GM19438 (cell line): ENCODE measurements at regions not wholly inside any gene's neighbourhood (a gene's known extent, or its start where the extent isn't known, plus 50 kb on each side); places are given as distances from the start of the nearest gene placed in this dataset.
"Not testable (repeated sequence)": the region's sequence is repeated elsewhere in the genome, so short reads cannot be mapped to it uniquely, and the experiment has no call there.

Experiments
- ATAC-seq: cut with Tn5 transposase; IDR thresholded peaks from one replicate; pipeline ENCODE4 v1.9.1; 2021; ENCODE audit warnings: low read depth; ENCODE audit not compliant: unreplicated experiment

DNA sequence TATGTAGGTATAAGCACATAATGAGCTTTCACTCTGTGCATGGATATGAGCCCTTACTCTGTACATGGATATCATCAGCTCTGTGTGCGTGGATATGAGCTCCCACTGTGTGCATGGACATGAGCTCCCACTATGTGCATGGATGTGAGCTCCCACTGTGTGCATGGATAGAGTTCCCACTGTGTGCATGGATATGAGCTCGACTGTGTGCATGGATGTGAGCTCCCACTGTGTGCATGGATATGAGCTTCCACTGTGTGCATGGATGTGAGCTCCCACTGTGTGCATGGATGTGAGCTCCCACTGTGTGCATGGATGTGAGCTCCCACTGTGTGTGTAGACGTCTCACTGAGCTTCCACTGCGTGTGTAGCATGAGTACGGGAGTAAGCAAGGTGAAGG is 149.3 kb upstream of the ALKAL2 start:
- ATAC-seq: no peak

DNA sequence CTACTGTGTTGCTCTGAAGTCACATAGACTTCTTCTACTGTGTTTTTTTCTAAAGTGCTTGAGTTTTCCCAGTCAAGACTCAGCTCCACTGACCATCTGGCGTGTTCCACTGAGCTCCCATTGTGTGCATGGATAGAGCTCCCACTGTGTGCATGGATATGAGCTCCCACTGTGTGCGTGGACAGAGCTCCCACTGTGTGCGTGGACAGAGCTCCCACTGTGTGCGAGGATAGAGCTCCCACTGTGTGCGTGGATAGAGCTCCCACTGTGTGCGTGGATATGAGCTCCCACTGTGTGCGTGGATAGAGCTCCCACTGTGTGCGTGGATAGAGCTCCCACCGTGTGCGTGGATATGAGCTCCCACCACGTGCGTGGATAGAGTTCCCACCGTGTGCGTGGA is 148.3 kb upstream of the ALKAL2 start:
- ATAC-seq: no peak

GRCh38 chr2:434625-435024 is 146.7 kb upstream of the ALKAL2 start:
- ATAC-seq: no peak

DNA sequence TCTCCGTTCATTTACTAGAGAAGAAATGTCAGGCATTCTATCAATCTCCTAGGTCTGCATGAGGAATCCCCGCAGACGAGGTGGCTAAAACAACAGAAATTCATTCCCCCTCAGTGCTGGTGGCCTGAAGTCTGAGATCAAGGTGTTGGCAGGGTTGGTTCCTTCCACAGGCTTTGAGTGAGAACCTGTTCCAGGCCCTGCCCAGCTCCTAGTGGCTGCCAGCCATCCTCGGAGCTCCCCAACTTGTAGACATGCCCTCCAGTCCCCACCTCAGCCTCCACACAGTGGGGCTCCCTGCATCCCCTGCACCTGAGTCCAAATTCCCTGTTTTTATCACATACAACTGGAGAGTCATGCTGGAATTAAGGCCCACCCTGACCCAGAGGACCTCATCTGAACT is 145.3 kb upstream of the ALKAL2 start:
- ATAC-seq: no peak

DNA sequence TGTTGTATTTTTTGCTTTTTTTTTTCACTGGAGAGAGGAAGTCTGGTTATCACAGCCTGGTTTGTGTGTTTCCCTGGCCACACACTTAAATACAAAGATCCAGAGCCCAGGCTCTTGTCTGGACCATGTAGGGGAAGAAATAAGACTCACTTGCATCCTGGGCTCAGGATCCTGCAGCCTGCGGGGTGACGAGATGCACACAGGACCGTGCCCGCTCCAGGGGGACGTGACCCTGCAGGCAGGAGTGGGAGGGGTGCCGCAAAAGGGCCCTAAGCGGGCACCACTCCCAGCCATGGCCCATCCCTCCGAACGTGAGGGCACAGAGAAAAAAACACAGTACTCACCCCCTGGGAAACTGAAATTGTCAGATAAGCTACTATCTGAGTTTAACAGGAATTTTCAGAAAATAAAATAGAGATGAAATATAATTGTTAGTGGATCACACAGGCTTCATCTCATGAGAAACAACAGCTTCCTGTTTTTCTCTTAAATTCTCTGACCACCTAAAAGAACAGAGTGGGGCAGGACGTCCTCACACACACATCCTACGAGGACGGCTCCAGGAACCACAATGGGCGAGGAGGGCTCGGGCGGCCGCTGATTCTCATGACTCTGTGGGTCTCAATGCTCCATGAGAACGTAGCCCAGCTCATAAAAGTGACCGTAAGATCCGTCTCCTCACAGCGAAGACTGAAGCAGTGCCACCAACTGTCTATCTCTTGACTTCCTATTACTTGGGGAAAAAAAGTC is 142.6 kb upstream of the ALKAL2 start:
- ATAC-seq: no peak

DNA sequence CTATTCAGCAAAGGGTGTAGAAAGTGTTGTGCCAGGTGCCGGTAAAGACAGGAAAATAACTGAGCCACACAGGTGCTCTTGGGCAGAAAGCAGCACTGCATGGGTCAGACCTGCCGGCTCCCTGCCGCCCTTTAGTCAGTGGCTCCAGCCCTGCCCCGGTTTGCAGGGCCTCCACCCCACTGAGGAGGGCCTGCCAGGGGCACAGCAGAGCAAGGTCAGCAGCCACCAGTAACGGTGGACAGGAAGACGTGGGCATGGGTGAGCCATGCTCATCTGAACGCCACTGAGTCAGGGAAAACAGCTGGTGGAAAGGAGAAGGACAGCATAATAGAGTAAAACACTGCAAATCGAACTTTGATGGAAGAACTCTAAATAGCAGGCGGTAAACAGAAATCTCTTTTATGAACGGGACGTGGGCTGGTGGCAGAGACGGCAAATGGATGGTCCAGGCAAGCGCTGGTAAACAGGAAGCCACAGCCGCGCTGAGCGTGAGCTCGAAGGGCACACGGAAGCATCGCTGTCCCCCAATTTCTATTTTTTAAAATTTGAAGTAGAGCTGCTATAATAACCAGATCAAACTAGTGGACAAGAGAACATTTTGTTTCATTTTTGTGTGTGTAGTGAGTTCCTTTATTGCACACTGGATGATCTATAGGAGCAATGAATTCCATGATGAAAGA is 141.8 kb upstream of the ALKAL2 start:
- no peak for ATAC-seq

DNA sequence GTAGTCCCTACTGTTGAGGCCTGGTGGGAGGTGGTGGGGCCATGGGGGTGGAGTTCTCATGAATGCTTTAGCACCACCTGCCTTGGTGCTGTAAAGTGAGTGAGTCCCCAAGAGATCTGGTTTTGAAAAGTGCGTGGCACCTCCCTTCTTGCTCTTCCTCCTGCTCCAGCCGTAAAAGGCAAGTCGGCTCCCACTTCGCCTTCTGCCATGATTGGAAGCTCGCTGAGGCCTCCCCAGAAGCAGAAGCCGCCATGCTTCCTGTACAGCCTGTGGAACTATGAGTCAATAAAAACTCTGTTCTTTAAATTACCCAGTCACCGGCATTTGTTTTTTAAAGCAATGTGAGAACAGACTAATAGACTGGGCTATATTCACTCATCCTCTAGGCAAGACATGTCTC is 141.3 kb upstream of the ALKAL2 start:
- ATAC-seq: no peak

GRCh38 chr2:428591-428990 is 140.7 kb upstream of the ALKAL2 start:
- ATAC-seq: no peak

GRCh38 chr2:426696-427095 is 138.8 kb upstream of the ALKAL2 start:
- ATAC-seq: not testable (repeated sequence)

DNA sequence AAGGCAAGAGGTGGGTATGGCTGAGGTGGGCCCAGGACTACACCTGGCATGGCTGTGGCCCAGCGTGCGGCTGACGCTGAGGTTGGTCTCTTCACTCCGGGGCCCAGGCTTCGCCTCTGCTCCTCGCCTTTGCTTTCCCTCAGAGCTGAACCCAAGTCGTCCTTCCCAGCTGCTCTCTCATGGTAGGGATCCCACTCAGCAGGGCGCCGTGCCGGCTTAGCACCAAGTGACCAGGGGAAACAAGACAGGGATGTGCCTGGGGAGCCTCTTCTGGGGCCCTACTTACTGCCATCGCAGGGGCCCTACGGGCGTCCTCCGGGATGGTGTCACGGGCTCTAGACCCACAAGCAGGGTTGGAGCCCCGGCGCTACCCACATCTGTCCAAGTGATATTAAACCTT is 138.1 kb upstream of the ALKAL2 start:
- no peak for ATAC-seq

- no peak for ATAC-seq
Observed at GRCh38 chr2:425243-425642, 137.4 kb upstream of the ALKAL2 start.

DNA sequence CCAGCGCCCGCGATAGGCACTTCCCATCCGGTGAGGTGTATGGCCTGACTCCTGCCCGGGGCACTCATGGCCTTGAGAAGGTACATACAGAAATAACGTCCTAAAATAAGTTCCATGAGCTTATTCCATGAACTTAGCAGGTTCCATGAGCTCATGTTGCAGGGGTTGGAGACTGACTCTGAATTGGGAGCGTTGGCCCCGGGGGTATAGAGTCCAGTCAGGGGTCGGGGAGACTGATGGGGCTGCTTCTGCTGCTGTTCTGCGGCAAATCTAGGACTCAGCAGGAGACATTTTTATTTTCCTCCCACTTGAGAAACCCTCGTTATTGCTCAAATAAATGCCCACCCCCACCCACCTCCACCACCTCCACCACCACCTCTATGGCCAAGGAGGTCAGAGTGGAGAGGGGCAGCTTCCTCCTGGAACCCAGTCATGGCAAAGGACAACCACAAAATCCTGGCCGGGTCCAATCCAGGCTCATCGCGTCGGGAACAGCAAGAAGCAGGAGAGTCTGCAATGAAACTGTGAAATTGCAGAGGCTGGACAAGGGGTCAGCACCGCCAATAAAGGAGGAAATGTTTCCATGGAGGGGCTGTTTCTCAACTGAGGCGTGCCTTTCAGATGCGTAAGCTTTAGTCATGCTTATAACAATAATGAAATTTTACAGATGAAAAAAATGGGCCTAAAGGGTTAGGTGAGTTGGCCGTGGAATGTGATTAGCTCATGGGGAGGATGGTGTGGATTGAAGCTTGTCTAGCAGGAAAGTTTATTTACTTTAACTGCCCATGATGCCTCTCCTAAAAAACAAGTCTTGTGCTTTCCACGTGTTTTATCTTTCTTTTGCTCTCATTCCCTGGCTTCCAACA is 136.6 kb upstream of the ALKAL2 start:
- ATAC-seq: no peak

DNA sequence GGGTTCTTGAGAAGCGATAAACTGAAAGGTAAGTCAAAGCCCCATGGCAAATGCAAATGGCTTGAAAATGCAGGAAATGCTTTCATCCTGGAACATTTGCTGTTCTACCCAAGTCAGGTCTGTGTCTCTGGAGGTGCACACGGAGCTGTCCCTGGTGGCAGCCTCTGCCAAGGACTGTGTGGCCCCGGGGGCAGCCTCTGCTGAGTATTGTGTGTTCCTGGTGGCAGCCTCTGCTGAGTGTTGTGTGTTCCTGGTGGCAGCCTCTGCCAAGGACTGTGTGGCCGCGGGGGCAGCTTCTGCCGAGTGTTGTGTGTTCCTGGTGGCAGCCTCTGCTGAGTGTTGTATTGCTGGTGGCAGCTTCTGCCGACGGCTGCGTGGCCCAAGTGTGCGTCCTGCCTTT is 135.6 kb upstream of the ALKAL2 start:
- ATAC-seq: no peak

GRCh38 chr2:422676-423435 is 135.0 kb upstream of the ALKAL2 start:
- ATAC-seq: no peak

GRCh38 chr2:421406-421805 is 133.5 kb upstream of the ALKAL2 start:
- no peak for ATAC-seq

DNA sequence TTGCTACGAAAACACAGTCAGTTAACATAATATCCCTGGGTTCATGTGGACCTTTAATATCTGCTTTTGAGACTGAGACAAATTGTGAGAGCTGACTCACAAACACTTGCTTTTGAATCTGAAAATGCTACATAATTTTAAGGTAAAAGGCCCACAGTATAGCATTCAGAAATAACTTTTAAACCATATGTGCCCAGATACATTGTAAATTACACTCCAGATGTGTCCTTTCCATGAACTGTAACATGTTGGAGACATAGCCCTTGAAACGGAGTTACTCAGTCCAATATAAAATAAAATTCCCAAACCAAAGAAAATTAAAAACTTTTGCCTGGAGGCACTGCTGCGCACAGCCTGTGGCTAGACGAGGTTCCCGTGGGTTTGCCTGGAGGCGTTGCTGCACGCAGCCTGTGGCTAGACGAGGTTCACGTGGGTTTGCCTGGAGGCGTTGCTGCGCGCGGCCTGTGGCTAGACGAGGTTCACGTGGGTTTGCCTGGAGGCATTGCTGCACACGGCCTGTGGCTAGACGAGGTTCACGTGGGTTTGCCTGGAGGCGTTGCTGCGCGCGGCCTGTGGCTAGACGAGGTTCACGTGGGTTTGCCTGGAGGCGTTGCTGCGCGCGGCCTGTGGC is 131.9 kb upstream of the ALKAL2 start:
- ATAC-seq: no peak

DNA sequence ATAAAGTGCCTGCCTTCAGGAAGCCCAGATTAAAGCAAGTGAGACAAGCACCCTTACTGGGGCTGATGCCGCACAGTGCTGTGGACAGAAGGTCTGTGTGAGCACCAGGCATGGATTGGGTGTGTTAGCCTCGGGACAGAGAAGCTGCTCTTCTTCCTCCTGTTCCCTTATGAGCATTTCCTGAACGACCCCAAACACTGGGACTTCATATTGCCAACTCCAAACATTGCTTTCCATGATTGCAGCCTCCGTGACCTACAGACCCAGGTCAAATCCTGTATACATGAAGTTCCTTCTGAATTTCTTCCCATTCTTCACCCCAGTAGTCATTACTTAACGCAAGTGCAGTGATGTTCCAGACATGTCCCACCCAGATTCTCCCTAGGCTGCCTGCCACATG is 129.8 kb upstream of the ALKAL2 start:
- no peak for ATAC-seq

DNA sequence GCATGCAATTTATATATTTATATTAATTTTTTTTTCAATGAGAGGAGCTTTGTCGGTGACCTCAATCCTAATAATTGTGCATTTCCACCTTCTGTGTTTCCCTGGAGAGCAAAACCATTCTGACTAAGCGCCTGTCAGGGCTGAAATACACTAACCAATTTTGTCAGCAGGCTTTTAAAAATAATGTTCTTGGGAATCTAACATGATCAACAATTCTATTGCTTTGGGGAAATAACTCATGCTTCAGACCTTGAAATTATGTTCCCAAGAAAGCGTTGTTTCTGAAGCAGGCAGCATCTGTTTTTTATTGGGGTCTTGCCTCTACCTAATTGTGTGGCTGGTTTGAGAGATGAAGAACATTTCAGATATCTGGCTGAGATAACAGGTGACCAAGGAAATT is 129.1 kb upstream of the ALKAL2 start:
- ATAC-seq: no peak

DNA sequence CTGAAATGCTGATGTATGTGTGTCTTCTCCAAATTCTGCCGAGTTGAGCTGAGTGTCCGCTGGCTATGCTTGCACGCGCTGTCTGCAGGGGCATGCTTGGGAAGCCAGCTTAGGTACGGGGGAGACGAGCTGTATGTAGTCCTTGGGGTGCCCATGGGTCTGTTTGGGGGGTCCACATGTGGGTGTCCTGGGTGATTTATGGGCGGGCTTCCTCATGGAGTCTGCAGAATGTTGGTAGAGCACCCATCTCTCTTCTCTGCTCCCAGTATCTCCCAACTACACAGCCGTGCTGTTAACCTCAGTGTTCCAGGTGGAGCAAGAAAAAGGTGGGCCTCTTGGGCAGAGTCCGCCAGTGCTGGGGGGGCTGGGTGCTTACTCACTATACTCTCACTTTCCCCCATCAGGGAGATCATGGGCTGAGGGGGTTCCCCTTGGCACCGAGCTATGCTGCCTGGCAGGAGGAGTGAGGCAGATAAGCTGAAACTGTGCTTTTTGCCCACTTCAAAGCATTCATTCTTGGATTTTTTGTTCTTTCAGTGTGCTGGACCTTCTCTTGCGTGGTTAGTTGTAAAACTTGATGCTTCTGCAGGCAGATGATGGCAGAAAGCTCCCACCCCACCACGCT is 128.2 kb upstream of the ALKAL2 start:
- ATAC-seq: no peak

DNA sequence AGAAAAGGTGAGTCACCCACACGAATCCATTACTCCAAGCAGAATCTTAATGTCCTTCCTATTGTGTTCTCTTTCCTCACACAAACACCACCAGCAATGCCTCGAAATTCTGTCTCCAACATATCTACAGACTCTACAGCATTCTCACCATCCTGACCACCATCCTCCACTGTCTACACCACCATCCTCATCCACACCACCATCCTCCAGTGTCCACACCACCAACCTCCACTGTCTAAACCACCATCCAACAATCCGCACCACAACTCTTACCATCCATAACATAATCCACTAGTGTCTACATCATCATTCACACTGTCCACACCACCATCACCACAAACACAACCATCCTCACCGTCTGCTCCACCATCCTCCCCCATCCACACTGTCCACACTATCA is 121.6 kb upstream of the ALKAL2 start:
- ATAC-seq: no peak
